IMR-90 (cell line): ENCODE measurements at regions not wholly inside any gene's neighbourhood (a gene's known extent, or its start where the extent isn't known, plus 50 kb on each side); places are given as distances from the start of the nearest gene placed in this dataset.

Experiments
- ATAC-seq: fragments of 200-7000 bp; cut with Tn5 transposase; 2 replicates; pipeline ENCODE4 v1.9.1; 2020; ENCODE audit warnings: low read depth, mild to moderate bottlenecking, moderate library complexity
- BruUV-seq: library from RNA; stranded (reverse); fragments of 400-500 nt; replicated peaks from 2 replicates; lab custom pipeline; 2021; lab: Mats Ljungman, UMichigan
- CTCF ChIA-PET: fragments of 300-600 bp; formaldehyde crosslinking; extraction: SDS; loops from one replicate; lab custom pipeline; 2021; ENCODE audit warnings: antibody characterized with exemption; lab: Yijun Ruan, JAX
- POLR2A ChIA-PET: fragments of 300-600 bp; sonication (Branson Sonifier 250); formaldehyde crosslinking; loops from one replicate; lab custom pipeline; 2022; ENCODE audit warnings: antibody characterized with exemption; ENCODE audit not compliant: unreplicated experiment; lab: Charles Lee
- DNase-seq: peaks from one replicate; pipeline ENCODE4 v3.0.0; 2013
- H2AFZ ChIP-seq: replicated peaks from 2 replicates; pipeline ENCODE3; 2013; ENCODE audit warnings: low read length, mild to moderate bottlenecking; ENCODE audit not compliant: poor library complexity
- H2AK5ac ChIP-seq: 2 replicates; pipeline ENCODE4 v1.6.1; 2013; ENCODE audit warnings: low read depth, low read length, inconsistent platforms
- H2AK9ac ChIP-seq: replicated peaks from 2 replicates; pipeline ENCODE3; 2013; ENCODE audit warnings: mild to moderate bottlenecking, low read depth, low read length, moderate library complexity; ENCODE audit not compliant: poor library complexity
- H2BK120ac ChIP-seq: 2 replicates; pipeline ENCODE4 v1.6.1; 2013; ENCODE audit warnings: low read depth, low read length, inconsistent platforms
- H2BK15ac ChIP-seq: 3 replicates; pipeline ENCODE4 v1.6.1; 2013; ENCODE audit warnings: low read depth, low read length, inconsistent platforms
- H2BK20ac ChIP-seq: 2 replicates; pipeline ENCODE4 v1.6.1; 2013; ENCODE audit warnings: low read depth, mild to moderate bottlenecking, inconsistent platforms, low read length, moderate library complexity
- H2BK5ac ChIP-seq: 2 replicates; pipeline ENCODE4 v1.6.1; 2013; ENCODE audit warnings: mild to moderate bottlenecking, low read depth, low read length, inconsistent platforms; ENCODE audit not compliant: poor library complexity, severe bottlenecking
- H3K14ac ChIP-seq: replicated peaks from 2 replicates; pipeline ENCODE4 v1.6.1; 2013; ENCODE audit warnings: low read depth, low read length, inconsistent platforms
- H3K18ac ChIP-seq: 2 replicates; pipeline ENCODE4 v1.6.1; 2013; ENCODE audit warnings: low read depth, low read length, control low read depth
- H3K23ac ChIP-seq: 2 replicates; pipeline ENCODE4 v1.6.1; 2013; ENCODE audit warnings: low read depth, low read length, inconsistent platforms
- H3K27ac ChIP-seq: 2 replicates; pipeline ENCODE4 v1.5.1; 2013; ENCODE audit warnings: mild to moderate bottlenecking, control low read depth, low read length; ENCODE audit not compliant: insufficient read depth
- H3K27me3 ChIP-seq: 2 replicates; pipeline ENCODE4 v1.6.1; 2013; ENCODE audit warnings: low read length; ENCODE audit not compliant: control insufficient read depth, insufficient read depth
- H3K36me3 ChIP-seq: 2 replicates; pipeline ENCODE4 v1.6.1; 2013; ENCODE audit warnings: low read length, mixed read lengths; ENCODE audit not compliant: control insufficient read depth, insufficient read depth
- H3K4ac ChIP-seq: 2 replicates; pipeline ENCODE4 v1.6.1; 2013; ENCODE audit warnings: low read depth, low read length, inconsistent platforms
- H3K4me1 ChIP-seq: 2 replicates; pipeline ENCODE4 v1.6.1; 2013; ENCODE audit warnings: low read length, mixed read lengths; ENCODE audit not compliant: control insufficient read depth, insufficient read depth
- H3K4me2 ChIP-seq: 2 replicates; pipeline ENCODE4 v1.6.1; 2013; ENCODE audit warnings: low read depth, mild to moderate bottlenecking, control low read depth, low read length, moderate library complexity
- H3K4me3 ChIP-seq: 2 replicates; pipeline ENCODE4 v1.5.1; 2013; ENCODE audit warnings: low read depth, mild to moderate bottlenecking, control low read depth, low read length, moderate library complexity; ENCODE audit not compliant: insufficient read depth
- H3K56ac ChIP-seq: 2 replicates; pipeline ENCODE4 v1.6.1; 2013; ENCODE audit warnings: low read length, inconsistent platforms; ENCODE audit not compliant: insufficient read depth; ENCODE audit errors: extremely low read depth
- H3K79me1 ChIP-seq, 2 experiments: 2 replicates each; pipeline ENCODE4 v1.6.1; 2013; ENCODE audit warnings: low read length in 2 of 2, inconsistent platforms in 1 of 2, low read depth in 1 of 2
- H3K9ac ChIP-seq: 2 replicates; pipeline ENCODE4 v1.6.1; 2013; ENCODE audit warnings: low read depth, low read length, control low read depth
- H3K9me1 ChIP-seq: 2 replicates; pipeline ENCODE4 v1.6.1; 2013; ENCODE audit warnings: low read length, inconsistent platforms; ENCODE audit not compliant: insufficient read depth
- H3K9me3 ChIP-seq: 2 replicates; pipeline ENCODE4 v1.6.1; 2013; ENCODE audit warnings: low read length; ENCODE audit not compliant: control insufficient read depth, insufficient read depth
- H4K20me1 ChIP-seq: 2 replicates; pipeline ENCODE4 v1.6.1; 2013; ENCODE audit warnings: low read length, inconsistent platforms; ENCODE audit not compliant: insufficient read depth
- H4K5ac ChIP-seq: 2 replicates; pipeline ENCODE4 v1.6.1; 2013; ENCODE audit warnings: mild to moderate bottlenecking, low read depth, low read length, control low read depth
- H4K8ac ChIP-seq, 2 experiments: 2 replicates each; pipeline ENCODE4 v1.6.1; 2013; ENCODE audit warnings: low read depth in 2 of 2, low read length in 2 of 2, control low read depth in 1 of 2, inconsistent platforms in 1 of 2
- H4K91ac ChIP-seq: 2 replicates; pipeline ENCODE4 v1.6.1; 2013; ENCODE audit warnings: low read depth, low read length, inconsistent platforms; ENCODE audit not compliant: insufficient read depth
- BHLHE40 ChIP-seq: fragments of 150-350 bp; IDR thresholded peaks from 2 replicates; pipeline ENCODE4 v1.6.1; 2016; ENCODE audit warnings: mild to moderate bottlenecking, low read depth, low read length
- CEBPB ChIP-seq: IDR thresholded peaks from 2 replicates; pipeline ENCODE4 v1.6.1; 2012; ENCODE audit warnings: low read depth, low read length, improper control_type of control experiment
- CHD1 ChIP-seq: IDR thresholded peaks from 2 replicates; pipeline ENCODE4 v1.6.1; 2012; ENCODE audit warnings: low read depth, low read length, improper control_type of control experiment
- CTCF ChIP-seq: conservative IDR thresholded peaks from 2 replicates; pipeline ENCODE4 v1.5.1; 2012; ENCODE audit warnings: mild to moderate bottlenecking, low read depth, low read length, improper control_type of control experiment
- ELK1 ChIP-seq: fragments of 150-350 bp; IDR thresholded peaks from 2 replicates; pipeline ENCODE4 v1.6.1; 2016; ENCODE audit warnings: low read depth, mild to moderate bottlenecking, low read length, moderate library complexity, borderline replicate concordance
- FOS ChIP-seq: fragments of 150-350 bp; IDR thresholded peaks from 2 replicates; pipeline ENCODE4 v1.6.1; 2016; ENCODE audit warnings: low read depth, low read length
- MAFK ChIP-seq: IDR thresholded peaks from 2 replicates; pipeline ENCODE4 v1.6.1; 2012; ENCODE audit warnings: low read depth, low read length, improper control_type of control experiment
- MAZ ChIP-seq: IDR thresholded peaks from 2 replicates; pipeline ENCODE4 v1.6.1; 2012; ENCODE audit warnings: low read depth, mild to moderate bottlenecking, low read length, improper control_type of control experiment, moderate library complexity, borderline replicate concordance
- MXI1 ChIP-seq: IDR thresholded peaks from 2 replicates; pipeline ENCODE4 v1.6.1; 2012; ENCODE audit warnings: low read depth, mild to moderate bottlenecking, low read length, moderate library complexity, borderline replicate concordance
- NFE2L2 ChIP-seq: fragments of 150-350 bp; IDR thresholded peaks from 2 replicates; pipeline ENCODE4 v1.6.1; 2016; ENCODE audit warnings: low read depth, mild to moderate bottlenecking, low read length
- POLR2A ChIP-seq: IDR thresholded peaks from 2 replicates; pipeline ENCODE4 v1.6.1; 2012; ENCODE audit warnings: mild to moderate bottlenecking, low read depth, low read length
- RAD21 ChIP-seq: IDR thresholded peaks from 2 replicates; pipeline ENCODE4 v1.6.1; 2012; ENCODE audit warnings: low read length, improper control_type of control experiment
- RCOR1 ChIP-seq: IDR thresholded peaks from 2 replicates; pipeline ENCODE4 v1.6.1; 2012; ENCODE audit warnings: mild to moderate bottlenecking, low read length, improper control_type of control experiment; ENCODE audit not compliant: insufficient replicate concordance
- RFX5 ChIP-seq: IDR thresholded peaks from 2 replicates; pipeline ENCODE4 v1.8.0; 2012; ENCODE audit warnings: low read depth, mild to moderate bottlenecking, low read length, moderate library complexity
- SMC3 ChIP-seq: fragments of 150-350 bp; IDR thresholded peaks from 2 replicates; pipeline ENCODE4 v1.6.1; 2016; ENCODE audit warnings: low read depth, mild to moderate bottlenecking, antibody characterized with exemption, low read length, moderate library complexity
- USF2 ChIP-seq: fragments of 150-350 bp; IDR thresholded peaks from 2 replicates; pipeline ENCODE4 v1.6.1; 2017; ENCODE audit warnings: mild to moderate bottlenecking, antibody characterized with exemption, low read length, low read depth
- WGBS, 2 experiments: methylation state at CpG; one replicate each; pipeline versions ENCODE4 v1.1.5 to v1.1.7; 2013; ENCODE audit warnings: missing lambda C conversion rate in 2 of 2; ENCODE audit not compliant: insufficient read length in 1 of 2; ENCODE audit errors: extremely low coverage in 2 of 2; 5-methylcytosine and 5-hydroxymethylcytosine counted together
- dilution Hi-C: fragments of 300-500 bp; cut with HindIII; formaldehyde crosslinking; loops from one replicate; pipeline ENCODE4 v1.14.3; 2018; ENCODE audit warnings: low sequenced_read_pairs; ENCODE audit not compliant: unreplicated experiment
- in situ Hi-C: fragments of 300-500 bp; cut with MboI; formaldehyde crosslinking; loops from 3 replicates; pipeline ENCODE4 v1.14.3; 2019; ENCODE audit warnings: low sequenced_read_pairs, inconsistent platforms, mixed read lengths
- intact Hi-C: fragments of 100-400 bp; cut with micrococcal nuclease; formaldehyde crosslinking; loops from 2 replicates; pipeline ENCODE4 v1.10.0; 2022

- ChIA-PET POLR2A (no interaction called here), CTCF (no interaction called here)
- dilution Hi-C loops (no loop called here), intact Hi-C loops (no loop called here), in situ Hi-C loops (no loop called here)
- H3K4me3 ChIP-seq, result no peak overlapping the region
- no peak overlapping the region for H4K8ac ChIP-seq
- no peak overlapping the region for H3K14ac ChIP-seq
- BruUV-seq, result no TSS peak
- H4K5ac ChIP-seq, result no peak overlapping the region
- DNase-seq, result no peak
- H3K23ac ChIP-seq, result no peak overlapping the region
- H3K4ac ChIP-seq, result no peak overlapping the region
- no peak overlapping the region for H3K56ac ChIP-seq
- TF ChIP-seq BHLHE40, result no peak
- no peak for TF ChIP-seq RAD21
- TF ChIP-seq CEBPB, result no peak
- no peak for TF ChIP-seq FOS
- TF ChIP-seq NFE2L2, result no peak
- no peak for TF ChIP-seq USF2
- no peak for TF ChIP-seq POLR2A
- no peak for TF ChIP-seq CHD1
- TF ChIP-seq MAFK, result no peak
- no peak for TF ChIP-seq CTCF
- TF ChIP-seq MAZ, result no peak
- TF ChIP-seq SMC3, result no peak
- TF ChIP-seq MXI1, result no peak
- no peak for TF ChIP-seq RFX5
- no peak for TF ChIP-seq ELK1
- TF ChIP-seq RCOR1, result no peak
- no CpG with 5 or more reads among the region's 7 CpGs for WGBS, 2 experiments
- no peaks in the 10 kb centered on the region for H4K20me1 ChIP-seq
- no peak overlapping the region for H2AFZ ChIP-seq
- no peaks in the 10 kb centered on the region for H3K27me3 ChIP-seq
- H3K9me3 ChIP-seq, result no peaks in the 10 kb centered on the region
- H3K36me3 ChIP-seq, result no peaks in the 10 kb centered on the region
- H4K91ac ChIP-seq, result no peak overlapping the region
- no peak for ATAC-seq
- H3K4me1 ChIP-seq, result no peaks in the 10 kb centered on the region
- H2BK15ac ChIP-seq, result no peak overlapping the region
- no peak overlapping the region for H3K9ac ChIP-seq
- no peak overlapping the region for H2BK5ac ChIP-seq
- no peak overlapping the region for H2AK5ac ChIP-seq
- H3K79me1 ChIP-seq, result no peaks in the 10 kb centered on the region
- H2BK20ac ChIP-seq, result no peak overlapping the region
- no peak overlapping the region for H3K27ac ChIP-seq
- no peak overlapping the region for H3K4me2 ChIP-seq
- no peak overlapping the region for H2BK120ac ChIP-seq
- H3K9me1 ChIP-seq, result no peaks in the 10 kb centered on the region
- no peak overlapping the region for H3K18ac ChIP-seq
- H2AK9ac ChIP-seq, result no peak overlapping the region
These were observed 73.0 kb upstream of the COX10 start for GRCh38 chr17:13996276-13996675.
